ENCODE measurements at regions not wholly inside any gene's neighbourhood (a gene's known extent, or its start where the extent isn't known, plus 50 kb on each side); places are given as distances from the start of the nearest gene placed in this dataset.
"Not testable (repeated sequence)": the region's sequence is repeated elsewhere in the genome, so short reads cannot be mapped to it uniquely, and the experiment has no call there.

DNA sequence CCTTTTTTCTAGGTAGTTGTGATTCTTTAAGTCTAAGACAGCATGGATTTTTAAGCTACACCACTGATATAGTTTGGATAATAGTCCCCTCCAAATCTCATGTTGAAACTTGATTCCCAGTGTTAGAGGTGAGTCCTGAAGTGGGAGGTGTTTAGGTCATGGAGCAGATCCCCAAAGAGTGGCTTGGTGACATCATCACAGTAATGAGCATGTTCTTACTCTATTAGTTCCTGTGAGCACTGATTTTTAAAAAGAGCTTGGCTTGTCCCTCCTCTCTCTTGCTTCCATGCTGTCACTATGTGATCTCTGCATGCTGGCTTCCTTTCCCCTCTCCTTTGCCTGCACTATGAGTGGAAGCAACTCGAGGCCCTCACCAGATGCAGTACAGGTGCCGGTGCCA, 115.5 kb downstream of the LEPR start:
- ChIA-PET CTCF (no interaction called here), POLR2A (no interaction called here)
- H3K27ac Mint-ChIP-seq, result no peak overlapping the region
- no peaks in the 10 kb centered on the region for H3K9me3 Mint-ChIP-seq (ENCODE audit: insufficient read depth)
- no peaks in the 10 kb centered on the region for H3K4me1 Mint-ChIP-seq (ENCODE audit: low read depth)
- DNase-seq (no peak), ATAC-seq (no peak)
- H3K36me3 Mint-ChIP-seq (ENCODE audit: low read depth), result no peaks in the 10 kb centered on the region
- peaks cover 6% of the 10 kb centered on the region for H3K27me3 Mint-ChIP-seq (ENCODE audit: low read depth)
- no peak overlapping the region for H3K4me3 Mint-ChIP-seq

DNA sequence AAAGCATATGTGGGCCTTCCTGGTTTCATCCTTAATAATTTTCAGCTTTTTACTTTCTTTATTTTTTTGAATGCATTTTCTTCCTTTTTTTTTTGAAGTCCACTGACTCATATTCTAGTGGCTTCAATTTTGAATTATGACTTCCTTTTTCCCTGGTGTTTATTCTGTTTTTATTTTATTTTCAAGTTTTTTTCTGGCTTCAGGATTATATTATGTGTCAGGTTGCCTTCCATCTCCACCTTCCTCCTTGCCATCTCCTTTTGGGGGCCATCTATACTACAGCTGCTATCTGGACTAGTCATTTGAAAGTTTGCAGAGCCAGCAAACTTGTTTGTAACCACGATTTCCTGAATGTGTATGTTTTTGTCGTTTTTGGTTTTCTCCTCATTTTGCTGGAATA, 117.6 kb downstream of the LEPR start:
- ChIA-PET POLR2A (no interaction called here), CTCF (no interaction called here)
- Mint-ChIP-seq H3K4me1 (ENCODE audit: low read depth) (no peaks in the 10 kb centered on the region), H3K27me3 (ENCODE audit: low read depth) (peaks cover 2% of the 10 kb centered on the region), H3K36me3 (ENCODE audit: low read depth) (no peaks in the 10 kb centered on the region), H3K27ac (no peak overlapping the region), H3K9me3 (ENCODE audit: insufficient read depth) (no peaks in the 10 kb centered on the region), H3K4me3 (no peak overlapping the region)
- DNase-seq, result no peak
- ATAC-seq, result no peak

- ATAC-seq (no peak), DNase-seq (no peak)
- Mint-ChIP-seq H3K4me1 (ENCODE audit: low read depth) (no peaks in the 10 kb centered on the region), H3K27ac (no peak overlapping the region), H3K36me3 (ENCODE audit: low read depth) (no peaks in the 10 kb centered on the region), H3K27me3 (ENCODE audit: low read depth) (peaks cover 1% of the 10 kb centered on the region), H3K4me3 (no peak overlapping the region), H3K9me3 (ENCODE audit: insufficient read depth) (no peaks in the 10 kb centered on the region)
- CTCF ChIA-PET, result no interaction called here
- POLR2A ChIA-PET, result no interaction called here
Measured at GRCh38 chr1:65538664-65539063, 118.2 kb downstream of the LEPR start.

- no peak for ATAC-seq
- no peaks in the 10 kb centered on the region for H3K4me1 Mint-ChIP-seq (ENCODE audit: low read depth)
- ChIA-PET CTCF (no interaction called here), POLR2A (no interaction called here)
- H3K36me3 Mint-ChIP-seq (ENCODE audit: low read depth), result no peaks in the 10 kb centered on the region
- no peak for DNase-seq
- H3K27ac Mint-ChIP-seq, result no peak overlapping the region
- H3K9me3 Mint-ChIP-seq (ENCODE audit: insufficient read depth), result no peaks in the 10 kb centered on the region
- H3K27me3 Mint-ChIP-seq (ENCODE audit: low read depth), result no peaks in the 10 kb centered on the region
- no peak overlapping the region for H3K4me3 Mint-ChIP-seq
Measured at GRCh38 chr1:65539266-65540131, 119.0 kb downstream of the LEPR start.

GRCh38 chr1:65541161-65541560, 120.7 kb downstream of the LEPR start:
- H3K9me3 Mint-ChIP-seq (ENCODE audit: insufficient read depth), result no peaks in the 10 kb centered on the region
- H3K4me3 Mint-ChIP-seq, result no peak overlapping the region
- no peaks in the 10 kb centered on the region for H3K36me3 Mint-ChIP-seq (ENCODE audit: low read depth)
- ChIA-PET CTCF (no interaction called here), POLR2A (no interaction called here)
- ATAC-seq (no peak), DNase-seq (no peak)
- no peak overlapping the region for H3K27ac Mint-ChIP-seq
- no peaks in the 10 kb centered on the region for H3K4me1 Mint-ChIP-seq (ENCODE audit: low read depth)
- no peaks in the 10 kb centered on the region for H3K27me3 Mint-ChIP-seq (ENCODE audit: low read depth)

DNA sequence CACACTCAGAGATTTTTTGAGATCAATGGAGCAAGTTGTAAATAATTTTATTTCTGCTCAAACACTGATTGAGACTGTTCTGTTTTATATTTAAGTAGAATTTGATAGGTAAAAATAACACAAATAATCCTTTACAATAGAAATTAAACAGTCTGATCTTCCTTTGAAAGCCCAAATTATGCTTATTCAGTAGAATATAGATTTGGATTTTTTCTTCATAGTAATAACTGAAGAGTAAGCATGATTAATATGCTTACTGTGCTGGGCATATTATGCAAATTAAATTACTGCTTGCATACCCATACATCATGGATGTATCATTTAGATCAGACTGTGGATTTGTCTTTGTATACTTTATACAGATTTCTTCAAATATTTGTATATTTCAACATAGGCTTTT, 121.4 kb downstream of the LEPR start:
- no peaks in the 10 kb centered on the region for H3K36me3 Mint-ChIP-seq (ENCODE audit: low read depth)
- H3K27ac Mint-ChIP-seq, result no peak overlapping the region
- H3K9me3 Mint-ChIP-seq (ENCODE audit: insufficient read depth), result no peaks in the 10 kb centered on the region
- H3K4me3 Mint-ChIP-seq, result no peak overlapping the region
- CTCF ChIA-PET, result no interaction called here
- no peaks in the 10 kb centered on the region for H3K4me1 Mint-ChIP-seq (ENCODE audit: low read depth)
- DNase-seq (no peak), ATAC-seq (no peak)
- no peaks in the 10 kb centered on the region for H3K27me3 Mint-ChIP-seq (ENCODE audit: low read depth)
- POLR2A ChIA-PET, result no interaction called here

GRCh38 chr1:65542592-65542991, 122.1 kb downstream of the LEPR start:
- POLR2A ChIA-PET, result not testable (repeated sequence)

DNA sequence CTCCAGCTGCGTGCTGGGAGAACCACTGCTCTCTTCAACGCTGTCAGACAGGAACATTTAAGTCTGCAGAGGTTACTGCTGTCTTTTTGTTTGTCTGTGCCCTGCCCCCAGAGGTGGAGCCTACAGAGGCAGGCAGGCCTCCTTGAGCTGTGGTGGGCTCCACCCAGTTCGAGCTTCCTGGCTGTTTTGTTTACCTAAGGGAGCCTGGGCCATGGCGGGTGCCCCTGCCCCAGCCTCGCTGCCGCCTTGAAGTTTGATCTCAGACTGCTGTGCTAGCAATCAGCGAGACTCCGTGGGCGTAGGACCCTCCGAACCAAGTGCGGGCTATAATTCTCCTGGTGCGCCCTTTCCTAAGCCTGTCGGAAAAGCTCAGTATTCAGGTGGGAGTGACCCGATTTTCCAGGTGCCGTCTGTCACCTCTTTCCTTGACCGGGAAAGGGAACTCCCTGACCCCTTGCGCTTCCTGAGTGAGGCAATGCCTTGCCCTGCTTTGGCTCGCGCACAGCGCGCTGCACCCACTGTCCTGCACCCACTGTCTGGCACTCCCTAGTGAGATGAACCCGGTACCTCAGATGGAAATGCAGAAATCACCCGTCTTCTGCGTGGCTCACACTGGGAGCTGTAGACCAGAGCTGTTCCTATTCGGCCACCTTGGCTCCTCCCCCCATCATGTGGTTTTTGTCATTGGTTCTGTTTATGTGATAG, 130.0 kb downstream of the LEPR start:
- POLR2A ChIA-PET; H3K36me3 Mint-ChIP-seq (ENCODE audit: low read depth); H3K4me3 Mint-ChIP-seq; H3K27me3 Mint-ChIP-seq (ENCODE audit: low read depth); DNase-seq; H3K9me3 Mint-ChIP-seq (ENCODE audit: insufficient read depth); H3K27ac Mint-ChIP-seq; CTCF ChIA-PET; H3K4me1 Mint-ChIP-seq (ENCODE audit: low read depth); ATAC-seq: not testable (repeated sequence)

More at GRCh38 chr1:65542592-65542991, 122.1 kb downstream of the LEPR start:
- H3K4me3 Mint-ChIP-seq; H3K9me3 Mint-ChIP-seq (ENCODE audit: insufficient read depth); ATAC-seq; H3K4me1 Mint-ChIP-seq (ENCODE audit: low read depth); H3K27ac Mint-ChIP-seq; CTCF ChIA-PET; H3K36me3 Mint-ChIP-seq (ENCODE audit: low read depth); H3K27me3 Mint-ChIP-seq (ENCODE audit: low read depth); DNase-seq: not testable (repeated sequence)

GRCh38 chr1:65552484-65552883, 132.0 kb downstream of the LEPR start:
- H3K4me3 Mint-ChIP-seq; H3K4me1 Mint-ChIP-seq (ENCODE audit: low read depth); POLR2A ChIA-PET; DNase-seq; CTCF ChIA-PET; H3K27ac Mint-ChIP-seq; H3K9me3 Mint-ChIP-seq (ENCODE audit: insufficient read depth); H3K36me3 Mint-ChIP-seq (ENCODE audit: low read depth); ATAC-seq; H3K27me3 Mint-ChIP-seq (ENCODE audit: low read depth): not testable (repeated sequence)

GRCh38 chr1:65554086-65554764, 133.8 kb downstream of the LEPR start:
- H3K4me1 Mint-ChIP-seq (ENCODE audit: low read depth); H3K27ac Mint-ChIP-seq; H3K9me3 Mint-ChIP-seq (ENCODE audit: insufficient read depth); H3K27me3 Mint-ChIP-seq (ENCODE audit: low read depth); CTCF ChIA-PET; ATAC-seq; POLR2A ChIA-PET; H3K36me3 Mint-ChIP-seq (ENCODE audit: low read depth); DNase-seq; H3K4me3 Mint-ChIP-seq: not testable (repeated sequence)

- no peak overlapping the region for H3K4me3 Mint-ChIP-seq
- CTCF ChIA-PET, result no interaction called here
- DNase-seq, result no peak
- H3K9me3 Mint-ChIP-seq (ENCODE audit: insufficient read depth), result peaks cover 9% of the 10 kb centered on the region
- no peaks in the 10 kb centered on the region for H3K4me1 Mint-ChIP-seq (ENCODE audit: low read depth)
- no peak overlapping the region for H3K27ac Mint-ChIP-seq
- H3K36me3 Mint-ChIP-seq (ENCODE audit: low read depth), result no peaks in the 10 kb centered on the region
- POLR2A ChIA-PET, result no interaction called here
- no peak for ATAC-seq
- H3K27me3 Mint-ChIP-seq (ENCODE audit: low read depth), result no peaks in the 10 kb centered on the region
Measured at GRCh38 chr1:65554829-65555228, 134.4 kb downstream of the LEPR start.

- Mint-ChIP-seq H3K27ac (no peak overlapping the region), H3K27me3 (ENCODE audit: low read depth) (no peaks in the 10 kb centered on the region), H3K4me3 (no peak overlapping the region), H3K4me1 (ENCODE audit: low read depth) (no peaks in the 10 kb centered on the region), H3K9me3 (ENCODE audit: insufficient read depth) (peaks cover 2% of the 10 kb centered on the region), H3K36me3 (ENCODE audit: low read depth) (no peaks in the 10 kb centered on the region)
- CTCF ChIA-PET, result no interaction called here
- POLR2A ChIA-PET, result no interaction called here
- no peak for DNase-seq
- no peak for ATAC-seq
Measured at GRCh38 chr1:65558215-65558614, 137.7 kb downstream of the LEPR start.

Data from activated CD8-positive, alpha-beta T cell treated with anti-CD3 and anti-CD28 coated beads, Interleukin-2, amount 10 ng/mL, durations not matched to agents 7 days and 5 days (primary cell).